H1 (cell line): ENCODE measurements at regions not wholly inside any gene's neighbourhood (a gene's known extent, or its start where the extent isn't known, plus 50 kb on each side); places are given as distances from the start of the nearest gene placed in this dataset.

Experiments
- CTCF ChIA-PET: fragments of 300-600 bp; sonication (Branson Sonifier 250); formaldehyde crosslinking; loops from one replicate; lab custom pipeline; 2021; ENCODE audit not compliant: partially characterized antibody; lab: Charles Lee
- POLR2A ChIA-PET: fragments of 300-600 bp; sonication (Branson Sonifier 250); formaldehyde crosslinking; loops from one replicate; lab custom pipeline; 2021; ENCODE audit warnings: inconsistent platforms; ENCODE audit not compliant: partially characterized antibody; lab: Charles Lee
- DNase-seq, 2 experiments: peaks; one replicate each; pipeline versions ENCODE4 v3.0.0 to v3.0.0-alpha.2; 2010 to 2022; ENCODE audit warnings: low spot score in 2 of 2, low read depth in 1 of 2, mixed read lengths in 1 of 2
- FAIRE-seq: peaks from 2 replicates; lab custom pipeline; 2011; peaks lifted over from hg19 to GRCh38; lab: Jason Lieb, UNC
- H2AFZ ChIP-seq: 2 replicates; pipeline ENCODE4 v1.8.1; 2012; ENCODE audit warnings: low read length, inconsistent platforms
- H2AK5ac ChIP-seq: 2 replicates; pipeline ENCODE4 v1.6.1; 2013; ENCODE audit warnings: low read depth, low read length
- H2BK120ac ChIP-seq: replicated peaks from 2 replicates; pipeline ENCODE3; 2013; ENCODE audit warnings: low read depth, low read length, inconsistent platforms
- H2BK12ac ChIP-seq: 2 replicates; pipeline ENCODE4 v1.6.1; 2013; ENCODE audit warnings: low read depth, low read length
- H2BK15ac ChIP-seq: 2 replicates; pipeline ENCODE4 v1.6.1; 2013; ENCODE audit warnings: low read length
- H2BK20ac ChIP-seq: 2 replicates; pipeline ENCODE4 v1.6.1; 2013; ENCODE audit warnings: low read length
- H2BK5ac ChIP-seq: 2 replicates; pipeline ENCODE4 v1.6.1; 2013; ENCODE audit warnings: low read depth, low read length
- H3K14ac ChIP-seq: 2 replicates; pipeline ENCODE4 v1.6.1; 2013; ENCODE audit warnings: inconsistent platforms; ENCODE audit not compliant: insufficient read length
- H3K18ac ChIP-seq: 2 replicates; pipeline ENCODE4 v1.6.1; 2013; ENCODE audit warnings: low read length; ENCODE audit errors: extremely low read depth
- H3K23ac ChIP-seq: 2 replicates; pipeline ENCODE4 v1.6.1; 2013; ENCODE audit warnings: inconsistent platforms; ENCODE audit not compliant: insufficient read length
- H3K23me2 ChIP-seq: 2 replicates; pipeline ENCODE4 v1.6.1; 2013; ENCODE audit warnings: low read depth, low read length
- H3K27ac ChIP-seq: 2 replicates; pipeline ENCODE4 v1.6.1; 2011; ENCODE audit warnings: low read depth, low read length, inconsistent platforms
- H3K27me3 ChIP-seq, 4 experiments: replicated peaks in 1 of 4; 1 replicate in 1 of 4; 2 replicates in 3 of 4; pipeline versions ENCODE4 v1.6.1 to v1.8.1; 2011 to 2013; ENCODE audit warnings: low read length in 3 of 4, mild to moderate bottlenecking in 3 of 4, inconsistent platforms in 2 of 4, mixed read lengths in 2 of 4, moderate library complexity in 1 of 4; ENCODE audit not compliant: control insufficient read depth in 3 of 4, insufficient read depth in 3 of 4; ENCODE audit errors: extremely low read depth in 1 of 4
- H3K36me3 ChIP-seq, 4 experiments: 2 replicates each; pipeline versions ENCODE4 v1.6.1 to v1.8.1; 2011 to 2013; ENCODE audit warnings: mild to moderate bottlenecking in 4 of 4, low read length in 3 of 4, moderate library complexity in 2 of 4, control low read depth in 1 of 4, inconsistent platforms in 1 of 4; ENCODE audit not compliant: insufficient read depth in 4 of 4, control insufficient read depth in 2 of 4
- H3K4ac ChIP-seq: replicated peaks from 2 replicates; pipeline ENCODE3; 2013; ENCODE audit warnings: low read length, low read depth, mixed read lengths, inconsistent platforms; ENCODE audit not compliant: insufficient read length
- H3K4me1 ChIP-seq, 4 experiments: replicated peaks in 1 of 4; 1 replicate in 1 of 4; 2 replicates in 3 of 4; pipeline versions ENCODE4 v1.6.1 to v1.8.1; 2011 to 2013; ENCODE audit warnings: low read length in 3 of 4, inconsistent platforms in 2 of 4, mixed read lengths in 1 of 4; ENCODE audit not compliant: insufficient read depth in 4 of 4, control insufficient read depth in 3 of 4
- H3K4me2 ChIP-seq, 2 experiments: 2 replicates each; pipeline versions ENCODE4 v1.6.1 to v1.8.1; 2011 to 2013; ENCODE audit warnings: low read depth in 2 of 2, low read length in 2 of 2, control low read depth in 1 of 2, inconsistent platforms in 1 of 2, mild to moderate bottlenecking in 1 of 2; ENCODE audit not compliant: insufficient read depth in 1 of 2
- H3K4me3 ChIP-seq, 4 experiments: fragments of 200-600, 300-600 bp in 1 of 4; sonication (generic), shearing (Covaris generic), sonication (Bioruptor Twin) in 1 of 4; 2 replicates each; pipeline versions ENCODE4 v1.5.1 to v1.8.1; 2011 to 2016; ENCODE audit warnings: low read length in 4 of 4, low read depth in 3 of 4, control low read depth in 2 of 4, inconsistent platforms in 2 of 4, mild to moderate bottlenecking in 2 of 4, mixed read lengths in 1 of 4, moderate library complexity in 1 of 4; ENCODE audit not compliant: insufficient read depth in 2 of 4; ENCODE audit errors: extremely low read depth in 1 of 4
- H3K56ac ChIP-seq: replicated peaks from 2 replicates; pipeline ENCODE3; 2013; ENCODE audit warnings: low read depth, mild to moderate bottlenecking, mixed read lengths, low read length, inconsistent platforms; ENCODE audit not compliant: insufficient read length
- H3K79me1 ChIP-seq: 2 replicates; pipeline ENCODE4 v1.6.1; 2013; ENCODE audit warnings: low read depth, low read length, control low read depth
- H3K79me2 ChIP-seq, 2 experiments: 2 replicates each; pipeline versions ENCODE4 v1.6.1 to v1.8.1; 2012 to 2013; ENCODE audit warnings: low read length in 2 of 2, mild to moderate bottlenecking in 2 of 2, inconsistent platforms in 1 of 2; ENCODE audit not compliant: insufficient read depth in 2 of 2, control insufficient read depth in 1 of 2
- H3K9ac ChIP-seq, 4 experiments: replicated peaks in 1 of 4; 1 replicate in 1 of 4; 2 replicates in 3 of 4; pipeline versions ENCODE4 v1.6.1 to v1.8.1; 2011 to 2013; ENCODE audit warnings: low read depth in 3 of 4, low read length in 3 of 4, control low read depth in 2 of 4, mild to moderate bottlenecking in 2 of 4, moderate library complexity in 2 of 4, inconsistent platforms in 1 of 4; ENCODE audit errors: extremely low read depth in 1 of 4
- H3K9me3 ChIP-seq, 2 experiments: 2 replicates each; pipeline versions ENCODE4 v1.6.1 to v1.8.1; 2012 to 2013; ENCODE audit warnings: mild to moderate bottlenecking in 2 of 2, moderate library complexity in 2 of 2, control low read depth in 1 of 2, inconsistent platforms in 1 of 2, low read depth in 1 of 2, low read length in 1 of 2, mixed read lengths in 1 of 2; ENCODE audit not compliant: insufficient read depth in 2 of 2
- H4K20me1 ChIP-seq, 2 experiments: replicated peaks in 1 of 2; 2 replicates each; pipeline versions ENCODE3 to v1.8.1; 2011 to 2013; ENCODE audit warnings: inconsistent platforms in 2 of 2, low read length in 2 of 2, mild to moderate bottlenecking in 1 of 2; ENCODE audit not compliant: insufficient read depth in 2 of 2, control insufficient read depth in 1 of 2
- H4K5ac ChIP-seq: 2 replicates; pipeline ENCODE4 v1.6.1; 2013; ENCODE audit warnings: low read length, low read depth, mixed read lengths, inconsistent platforms; ENCODE audit not compliant: insufficient read length
- H4K8ac ChIP-seq: 2 replicates; pipeline ENCODE4 v1.8.0; 2013; ENCODE audit warnings: mild to moderate bottlenecking, moderate library complexity, low read length, inconsistent platforms; ENCODE audit not compliant: insufficient read depth; ENCODE audit errors: extremely low read depth
- H4K91ac ChIP-seq: replicated peaks from 2 replicates; pipeline ENCODE3; 2013; ENCODE audit warnings: low read length, mixed read lengths, inconsistent platforms; ENCODE audit not compliant: insufficient read length
- HDAC2 ChIP-seq, 2 experiments: fragments of 300-600 bp in 1 of 2; sonication (generic) in 1 of 2; IDR thresholded peaks; 2 replicates each; pipeline ENCODE4 v1.6.1; 2011 to 2012; ENCODE audit warnings: low read depth in 2 of 2, low read length in 2 of 2, mild to moderate bottlenecking in 2 of 2, moderate library complexity in 2 of 2, borderline replicate concordance in 1 of 2, inconsistent platforms in 1 of 2
- SP1 ChIP-seq: IDR thresholded peaks from 2 replicates; pipeline ENCODE4 v1.6.1; 2011; ENCODE audit warnings: low read depth, low read length
- WGBS, 2 experiments: shearing (Covaris generic) in 1 of 2; methylation state at CpG; one replicate each; pipeline versions ENCODE4 v1.1.6 to v1.1.7; 2013 to 2015; ENCODE audit warnings: low lambda C conversion rate in 2 of 2, mixed read lengths in 2 of 2, inconsistent platforms in 1 of 2, low coverage in 1 of 2, missing lambda C conversion rate in 1 of 2; ENCODE audit not compliant: insufficient replicate concordance in 2 of 2, insufficient coverage in 1 of 2, insufficient read length in 1 of 2; ENCODE audit errors: extremely low coverage in 1 of 2, missing lambda C conversion rate in 1 of 2; 5-methylcytosine and 5-hydroxymethylcytosine counted together

DNA sequence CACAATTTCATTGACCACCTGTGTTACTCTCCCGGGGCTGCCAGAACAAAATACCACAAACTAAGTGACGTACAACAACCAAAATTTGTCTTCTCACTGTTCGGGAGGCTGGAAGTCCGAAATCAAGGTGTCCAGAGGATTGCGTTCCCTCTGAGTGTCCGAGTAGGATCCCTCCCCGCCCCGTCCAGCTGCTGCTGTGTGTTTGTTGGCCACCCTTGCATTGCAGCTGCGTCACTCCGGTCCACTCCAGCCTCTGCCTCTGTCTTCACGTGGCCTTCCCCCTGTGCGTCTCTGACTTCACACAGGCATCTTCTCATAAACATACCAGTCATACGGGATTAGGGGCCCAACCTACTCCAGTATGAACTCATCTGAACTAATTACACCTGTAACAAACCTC is 251.8 kb upstream of the SMIM21 start:
- H4K8ac ChIP-seq: no peak overlapping the region
- no peak overlapping the region for H3K18ac ChIP-seq
- H4K20me1 ChIP-seq: no peaks in the 10 kb centered on the region
- DNase-seq: no peak
- no peaks in the 10 kb centered on the region for H3K36me3 ChIP-seq
- no peak overlapping the region for H2AK5ac ChIP-seq
- no peak overlapping the region for H2BK120ac ChIP-seq
- H4K91ac ChIP-seq: no peak overlapping the region
- H3K14ac ChIP-seq: no peak overlapping the region
- H3K27ac ChIP-seq: no peak overlapping the region
- peak overlapping the region; percentile 16; the same call in 1 of the 2 replicates for H2BK15ac ChIP-seq
- H2AFZ ChIP-seq: peak overlapping the region; percentile 24; the same call in 1 of the 2 replicates
- no peak overlapping the region for H3K56ac ChIP-seq
- H3K9me3 ChIP-seq: no peaks in the 10 kb centered on the region
- H3K23me2 ChIP-seq: peaks cover 2% of the 10 kb centered on the region; the same call in 1 of the 2 replicates
- no peak overlapping the region for H2BK20ac ChIP-seq
- no peak overlapping the region for H3K4me2 ChIP-seq
- no peaks in the 10 kb centered on the region for H3K79me2 ChIP-seq
- FAIRE-seq: no peak
- no peaks in the 10 kb centered on the region for H3K4me1 ChIP-seq
- H3K9ac ChIP-seq: no peak overlapping the region
- TF ChIP-seq HDAC2 (IDR thresholded peaks at IDR 0.05; ENCODE audit: borderline replicate concordance in 1 of 2, low read depth in 2 of 2, low read length in 2 of 2) (no peak), SP1 (no peak)
- H3K4ac ChIP-seq: no peak overlapping the region
- 80% methylated on average over 13 of the region's 13 CpGs; no CpG with 5 or more reads in 1 of the 2 experiments for WGBS, 2 experiments
- no peak overlapping the region for H4K5ac ChIP-seq
- H3K23ac ChIP-seq: no peak overlapping the region
- ChIA-PET CTCF (interaction anchor here (2.1 kb wide), 1 partner anchor 12 kb away, joined by 8 read pairs; no protein-coding TSS in a partner anchor), POLR2A (no interaction called here)
- no peaks in the 10 kb centered on the region for H3K27me3 ChIP-seq
- no peak overlapping the region for H3K4me3 ChIP-seq
- no peak overlapping the region for H2BK5ac ChIP-seq
- H2BK12ac ChIP-seq: no peak overlapping the region
- H3K79me1 ChIP-seq: no peaks in the 10 kb centered on the region
